H9 (cell line): ENCODE measurements at regions not wholly inside any gene's neighbourhood (a gene's known extent, or its start where the extent isn't known, plus 50 kb on each side); places are given as distances from the start of the nearest gene placed in this dataset.

ENCODE experiments used
- DNase-seq: peaks from one replicate; pipeline ENCODE4 v3.0.0-alpha.2; 2017
- H2AFZ ChIP-seq: one replicate; pipeline ENCODE4 v1.6.1; 2013; ENCODE audit warnings: mild to moderate bottlenecking, low read length, control low read depth, moderate library complexity
- H2AK5ac ChIP-seq: 2 replicates; pipeline ENCODE4 v1.6.1; 2013; ENCODE audit warnings: low read length, control low read depth, mixed read lengths; ENCODE audit not compliant: insufficient read length
- H2BK120ac ChIP-seq: one replicate; pipeline ENCODE4 v1.6.1; 2013; ENCODE audit warnings: low read depth, mild to moderate bottlenecking, low read length, control low read depth, inconsistent platforms; ENCODE audit not compliant: poor library complexity, severe bottlenecking
- H2BK12ac ChIP-seq: 2 replicates; pipeline ENCODE4 v1.6.1; 2013; ENCODE audit warnings: low read length, control low read depth, mixed read lengths, low read depth; ENCODE audit not compliant: insufficient read length
- H2BK15ac ChIP-seq: 2 replicates; pipeline ENCODE4 v1.6.1; 2013; ENCODE audit warnings: low read depth, low read length, control low read depth
- H2BK20ac ChIP-seq: one replicate; pipeline ENCODE4 v1.6.1; 2013; ENCODE audit warnings: low read depth, mild to moderate bottlenecking, low read length, control low read depth, inconsistent platforms; ENCODE audit not compliant: poor library complexity, severe bottlenecking
- H2BK5ac ChIP-seq: 2 replicates; pipeline ENCODE4 v1.6.1; 2013; ENCODE audit warnings: low read length, control low read depth, mixed read lengths; ENCODE audit not compliant: insufficient read length
- H3K14ac ChIP-seq: 2 replicates; pipeline ENCODE4 v1.6.1; 2013; ENCODE audit warnings: low read length, control low read depth; ENCODE audit not compliant: insufficient read depth
- H3K18ac ChIP-seq: 2 replicates; pipeline ENCODE4 v1.6.1; 2013; ENCODE audit warnings: low read depth, mild to moderate bottlenecking, mixed read lengths, low read length, control low read depth; ENCODE audit not compliant: insufficient read length
- H3K23ac ChIP-seq: 2 replicates; pipeline ENCODE4 v1.6.1; 2013; ENCODE audit warnings: low read length, control low read depth, mixed read lengths, low read depth; ENCODE audit not compliant: insufficient read length
- H3K23me2 ChIP-seq: 2 replicates; pipeline ENCODE4 v1.6.1; 2013; ENCODE audit warnings: low read depth, mild to moderate bottlenecking, mixed read lengths, low read length, control low read depth; ENCODE audit not compliant: insufficient read length, poor library complexity, severe bottlenecking
- H3K27ac ChIP-seq: 2 replicates; pipeline ENCODE4 v1.5.1; 2013; ENCODE audit warnings: low read length, control low read depth, mixed read lengths, low read depth; ENCODE audit not compliant: insufficient read length
- H3K27me3 ChIP-seq: 2 replicates; pipeline ENCODE4 v1.6.1; 2013; ENCODE audit warnings: low read length, control low read depth, inconsistent platforms; ENCODE audit not compliant: insufficient read depth
- H3K4ac ChIP-seq: 2 replicates; pipeline ENCODE4 v1.6.1; 2013; ENCODE audit warnings: low read depth, mild to moderate bottlenecking, control low read depth, inconsistent platforms, low read length, moderate library complexity
- H3K4me1 ChIP-seq: 2 replicates; pipeline ENCODE4 v1.6.1; 2013; ENCODE audit warnings: low read length, control low read depth, inconsistent platforms; ENCODE audit not compliant: insufficient read depth
- H3K4me2 ChIP-seq: 2 replicates; pipeline ENCODE4 v1.6.1; 2013; ENCODE audit warnings: low read length, control low read depth, mixed read lengths; ENCODE audit not compliant: insufficient read length, insufficient read depth
- H3K56ac ChIP-seq: 2 replicates; pipeline ENCODE4 v1.6.1; 2013; ENCODE audit warnings: low read depth, mild to moderate bottlenecking, mixed read lengths, low read length, control low read depth; ENCODE audit not compliant: insufficient read length
- H3K79me1 ChIP-seq: 2 replicates; pipeline ENCODE4 v1.6.1; 2013; ENCODE audit warnings: low read depth, mild to moderate bottlenecking, moderate library complexity, low read length, control low read depth, inconsistent platforms; ENCODE audit not compliant: insufficient read depth, poor library complexity, severe bottlenecking
- H3K79me2 ChIP-seq: 2 replicates; pipeline ENCODE4 v1.6.1; 2013; ENCODE audit warnings: low read length, control low read depth, inconsistent platforms; ENCODE audit not compliant: insufficient read depth
- H3K9ac ChIP-seq: 2 replicates; pipeline ENCODE4 v1.6.1; 2013; ENCODE audit warnings: low read length, control low read depth, mixed read lengths; ENCODE audit not compliant: insufficient read length; ENCODE audit errors: extremely low read depth
- H3K9me3 ChIP-seq: one replicate; pipeline ENCODE4 v1.6.1; 2013; ENCODE audit warnings: low read depth, low read length, inconsistent platforms; ENCODE audit not compliant: control insufficient read depth
- H3T11ph ChIP-seq: one replicate; pipeline ENCODE4 v1.6.1; 2013; ENCODE audit warnings: mild to moderate bottlenecking, low read length, control low read depth, inconsistent platforms
- H4K20me1 ChIP-seq: one replicate; pipeline ENCODE4 v1.6.1; 2013; ENCODE audit not compliant: control insufficient read depth, insufficient read length, insufficient read depth
- H4K5ac ChIP-seq: 2 replicates; pipeline ENCODE4 v1.6.1; 2013; ENCODE audit warnings: low read depth, mild to moderate bottlenecking, mixed read lengths, low read length, control low read depth; ENCODE audit not compliant: insufficient read length
- H4K8ac ChIP-seq: replicated peaks from 2 replicates; pipeline ENCODE4 v1.6.1; 2013; ENCODE audit warnings: low read length, control low read depth, mixed read lengths, low read depth; ENCODE audit not compliant: insufficient read length
- H4K91ac ChIP-seq: 2 replicates; pipeline ENCODE4 v1.6.1; 2013; ENCODE audit warnings: low read depth, mild to moderate bottlenecking, moderate library complexity, mixed read lengths, low read length, control low read depth; ENCODE audit not compliant: insufficient read length
- H3K27ac Mint-ChIP-seq, 3 experiments: 2 replicates in 2 of 3; 3 replicates in 1 of 3; pipeline ENCODE4 v1.8.0; 2020 to 2021; ENCODE audit warnings: mixed read lengths in 3 of 3, mild to moderate bottlenecking in 1 of 3, moderate library complexity in 1 of 3
- H3K27me3 Mint-ChIP-seq: 2 replicates; pipeline ENCODE4 v1.8.0; 2021; ENCODE audit warnings: low read depth, mild to moderate bottlenecking, moderate library complexity, mixed read lengths
- H3K36me3 Mint-ChIP-seq, 3 experiments: 2 replicates in 2 of 3; 3 replicates in 1 of 3; pipeline ENCODE4 v1.8.0; 2020 to 2021; ENCODE audit warnings: low read depth in 3 of 3, mixed read lengths in 3 of 3; ENCODE audit not compliant: insufficient read depth in 1 of 3
- H3K4me1 Mint-ChIP-seq, 2 experiments: 2 replicates each; pipeline ENCODE4 v1.8.0; 2020; ENCODE audit warnings: mixed read lengths in 2 of 2
- H3K4me3 Mint-ChIP-seq, 2 experiments: 2 replicates in 1 of 2; 3 replicates in 1 of 2; pipeline ENCODE4 v1.8.0; 2020 to 2021; ENCODE audit warnings: mild to moderate bottlenecking in 2 of 2, mixed read lengths in 2 of 2, moderate library complexity in 1 of 2
- H3K9me3 Mint-ChIP-seq, 2 experiments: 2 replicates in 1 of 2; 3 replicates in 1 of 2; pipeline ENCODE4 v1.8.0; 2020; ENCODE audit warnings: mild to moderate bottlenecking in 2 of 2, mixed read lengths in 2 of 2, moderate library complexity in 1 of 2
- WGBS: extraction: QIAGEN DNeasy Blood & Tissue Kit; methylation state at CpG from one replicate; pipeline ENCODE4 v1.1.7; 2013; ENCODE audit warnings: missing lambda C conversion rate, low lambda C conversion rate, mixed read lengths; ENCODE audit not compliant: insufficient read length; ENCODE audit errors: extremely low coverage; 5-methylcytosine and 5-hydroxymethylcytosine counted together
- TF ChIP-seq, protein P1 (sequence below): fragments of 200-600 bp; sonication (generic); conservative IDR thresholded peaks from 3 replicates; pipeline ENCODE4 v1.8.0; 2021; ENCODE audit warnings: antibody characterized with exemption, mild to moderate bottlenecking

GRCh38 chr6:140048202-140048790, 673.8 kb upstream of the CITED2 start:
- peaks cover 15% of the 10 kb centered on the region; the same call in 1 of the 2 replicates for H3K4me1 ChIP-seq
- H2BK15ac ChIP-seq = no peak overlapping the region

More at GRCh38 chr6:140048202-140048790, 673.8 kb upstream of the CITED2 start:
- Histone ChIP-seq H3K4me2 (no peak overlapping the region), H3K9me3 (no peaks in the 10 kb centered on the region), H3K23ac (no peak overlapping the region), H3K56ac (no peak overlapping the region), H3K23me2 (no peaks in the 10 kb centered on the region), H3K79me2 (no peaks in the 10 kb centered on the region), H3K14ac (no peak overlapping the region), H3K4ac (no peak overlapping the region), H3K79me1 (no peaks in the 10 kb centered on the region), H4K5ac (no peak overlapping the region), H2BK5ac (no peak overlapping the region), H4K20me1 (no peaks in the 10 kb centered on the region), H2BK120ac (no peak overlapping the region), H3K9ac (no peak overlapping the region), H4K91ac (no peak overlapping the region), H2BK12ac (no peak overlapping the region), H2AFZ (no peak overlapping the region), H3K18ac (no peak overlapping the region), H3K27me3 (no peaks in the 10 kb centered on the region), H3K27ac (no peak overlapping the region), H2AK5ac (no peak overlapping the region), H2BK20ac (no peak overlapping the region), H4K8ac (no peak overlapping the region), H3T11ph (no peak overlapping the region)
- WGBS = no CpG with 5 or more reads among the region's 2 CpGs
- no peaks in the 10 kb centered on the region for H3K27me3 Mint-ChIP-seq
- peaks cover 32 to 40% of the 10 kb centered on the region in 2 experiments for H3K4me1 Mint-ChIP-seq
- H3K4me3 Mint-ChIP-seq = no peak overlapping the region
- TF ChIP-seq, protein P1, sequence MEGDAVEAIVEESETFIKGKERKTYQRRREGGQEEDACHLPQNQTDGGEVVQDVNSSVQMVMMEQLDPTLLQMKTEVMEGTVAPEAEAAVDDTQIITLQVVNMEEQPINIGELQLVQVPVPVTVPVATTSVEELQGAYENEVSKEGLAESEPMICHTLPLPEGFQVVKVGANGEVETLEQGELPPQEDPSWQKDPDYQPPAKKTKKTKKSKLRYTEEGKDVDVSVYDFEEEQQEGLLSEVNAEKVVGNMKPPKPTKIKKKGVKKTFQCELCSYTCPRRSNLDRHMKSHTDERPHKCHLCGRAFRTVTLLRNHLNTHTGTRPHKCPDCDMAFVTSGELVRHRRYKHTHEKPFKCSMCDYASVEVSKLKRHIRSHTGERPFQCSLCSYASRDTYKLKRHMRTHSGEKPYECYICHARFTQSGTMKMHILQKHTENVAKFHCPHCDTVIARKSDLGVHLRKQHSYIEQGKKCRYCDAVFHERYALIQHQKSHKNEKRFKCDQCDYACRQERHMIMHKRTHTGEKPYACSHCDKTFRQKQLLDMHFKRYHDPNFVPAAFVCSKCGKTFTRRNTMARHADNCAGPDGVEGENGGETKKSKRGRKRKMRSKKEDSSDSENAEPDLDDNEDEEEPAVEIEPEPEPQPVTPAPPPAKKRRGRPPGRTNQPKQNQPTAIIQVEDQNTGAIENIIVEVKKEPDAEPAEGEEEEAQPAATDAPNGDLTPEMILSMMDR = no peak
- no peak overlapping the region for H3K27ac Mint-ChIP-seq
- no peak for DNase-seq
- no peaks in the 10 kb centered on the region for H3K36me3 Mint-ChIP-seq
- H3K9me3 Mint-ChIP-seq = peaks cover 0 to 2% of the 10 kb centered on the region in 2 experiments; a peak in 1 of 5 replicates
